ENCODE measurements at regions not wholly inside any gene's neighbourhood (a gene's known extent, or its start where the extent isn't known, plus 50 kb on each side); places are given as distances from the start of the nearest gene placed in this dataset.
"Not testable (repeated sequence)": the region's sequence is repeated elsewhere in the genome, so short reads cannot be mapped to it uniquely, and the experiment has no call there.

DNA sequence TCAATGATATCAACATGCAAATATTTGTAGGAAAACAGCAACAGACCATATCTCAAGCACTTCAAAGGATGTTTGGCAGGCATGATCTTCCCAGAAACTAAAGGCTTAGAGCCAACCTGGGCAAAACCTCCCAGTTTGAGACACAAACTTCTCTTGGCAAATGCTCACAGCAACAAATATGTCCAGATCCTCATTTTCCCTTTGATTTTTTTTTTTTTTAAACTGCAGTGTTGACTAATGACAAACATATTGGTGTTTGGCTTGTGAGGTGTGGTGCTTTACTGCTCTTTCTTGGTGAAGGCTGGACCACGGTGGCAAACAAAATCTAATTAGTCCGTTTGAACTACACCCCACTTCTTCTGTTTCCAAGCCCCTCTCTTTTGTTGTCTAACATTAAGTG is 87.2 kb downstream of the EBLN2 start:
- no peak overlapping the region for H3K4me3 ChIP-seq (ENCODE audit: control insufficient read depth, low read depth, low read length)
- TF ChIP-seq, protein P1, sequence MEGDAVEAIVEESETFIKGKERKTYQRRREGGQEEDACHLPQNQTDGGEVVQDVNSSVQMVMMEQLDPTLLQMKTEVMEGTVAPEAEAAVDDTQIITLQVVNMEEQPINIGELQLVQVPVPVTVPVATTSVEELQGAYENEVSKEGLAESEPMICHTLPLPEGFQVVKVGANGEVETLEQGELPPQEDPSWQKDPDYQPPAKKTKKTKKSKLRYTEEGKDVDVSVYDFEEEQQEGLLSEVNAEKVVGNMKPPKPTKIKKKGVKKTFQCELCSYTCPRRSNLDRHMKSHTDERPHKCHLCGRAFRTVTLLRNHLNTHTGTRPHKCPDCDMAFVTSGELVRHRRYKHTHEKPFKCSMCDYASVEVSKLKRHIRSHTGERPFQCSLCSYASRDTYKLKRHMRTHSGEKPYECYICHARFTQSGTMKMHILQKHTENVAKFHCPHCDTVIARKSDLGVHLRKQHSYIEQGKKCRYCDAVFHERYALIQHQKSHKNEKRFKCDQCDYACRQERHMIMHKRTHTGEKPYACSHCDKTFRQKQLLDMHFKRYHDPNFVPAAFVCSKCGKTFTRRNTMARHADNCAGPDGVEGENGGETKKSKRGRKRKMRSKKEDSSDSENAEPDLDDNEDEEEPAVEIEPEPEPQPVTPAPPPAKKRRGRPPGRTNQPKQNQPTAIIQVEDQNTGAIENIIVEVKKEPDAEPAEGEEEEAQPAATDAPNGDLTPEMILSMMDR (IDR thresholded peaks at IDR 0.05; ENCODE audit: control insufficient read depth, insufficient read depth, low read depth, low read length, missing control alignments), result no peak
- no peak for DNase-seq (ENCODE audit: low read depth)

DNA sequence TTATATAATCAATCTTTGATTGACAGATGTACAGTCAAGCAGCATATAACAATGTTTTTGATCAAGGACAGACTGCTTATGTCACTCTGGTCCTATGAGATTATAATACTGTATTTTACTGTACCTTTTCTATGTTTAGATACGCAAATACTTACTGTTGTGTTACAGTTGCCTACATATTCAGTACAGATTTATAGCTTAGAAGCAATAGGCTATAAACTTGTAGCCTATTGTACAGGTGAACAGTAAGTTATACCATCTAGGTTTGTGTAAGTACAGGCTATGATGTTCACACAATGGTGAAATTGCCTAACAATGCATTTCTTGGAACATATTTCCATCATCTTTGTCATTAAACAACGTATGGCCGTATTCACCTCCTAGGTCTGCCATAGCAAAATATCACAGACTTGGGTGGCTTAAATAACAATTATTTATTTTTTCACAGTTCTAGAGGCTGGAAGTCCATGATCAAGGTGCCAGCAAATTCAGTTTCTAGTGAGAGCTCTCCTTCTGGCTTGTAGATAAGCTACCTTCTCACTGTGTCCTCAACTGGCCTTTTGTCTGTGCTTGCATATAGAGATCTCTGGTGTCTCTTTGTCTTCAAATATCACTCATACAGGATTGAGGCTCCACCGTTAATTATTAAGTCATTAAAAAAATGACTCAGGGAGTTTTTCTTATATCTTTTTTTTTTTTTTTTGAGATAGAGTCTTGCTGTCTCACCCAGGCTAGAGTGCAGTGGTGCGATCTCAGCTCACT is 89.1 kb downstream of the EBLN2 start:
- DNase-seq (ENCODE audit: low read depth), result no peak
- TF ChIP-seq, protein P1 (IDR thresholded peaks at IDR 0.05; ENCODE audit: control insufficient read depth, insufficient read depth, low read depth, low read length, missing control alignments), result no peak
- no peak overlapping the region for H3K4me3 ChIP-seq (ENCODE audit: control insufficient read depth, low read depth, low read length)

DNA sequence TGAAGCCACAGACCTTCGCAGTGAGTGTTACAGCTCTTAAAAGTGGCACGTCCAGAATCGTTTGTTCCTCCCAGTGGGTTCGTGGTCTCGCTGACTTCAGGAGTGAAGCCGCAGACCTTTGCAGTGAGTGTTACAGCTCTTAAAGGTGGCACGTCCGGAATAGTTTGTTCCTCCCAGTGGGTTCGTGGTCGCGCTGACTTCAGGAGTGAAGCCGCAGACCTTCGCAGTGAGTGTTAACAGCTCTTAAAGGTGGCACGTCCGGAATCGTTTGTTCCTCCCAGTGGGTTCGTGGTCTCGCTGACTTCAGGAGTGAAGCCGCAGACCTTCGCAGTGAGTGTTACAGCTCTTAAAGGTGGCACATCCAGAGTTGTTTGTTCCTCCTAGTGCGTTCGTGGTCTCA is 91.1 kb downstream of the EBLN2 start:
- H3K4me3 ChIP-seq (ENCODE audit: control insufficient read depth, low read depth, low read length); DNase-seq (ENCODE audit: low read depth): not testable (repeated sequence)

DNA sequence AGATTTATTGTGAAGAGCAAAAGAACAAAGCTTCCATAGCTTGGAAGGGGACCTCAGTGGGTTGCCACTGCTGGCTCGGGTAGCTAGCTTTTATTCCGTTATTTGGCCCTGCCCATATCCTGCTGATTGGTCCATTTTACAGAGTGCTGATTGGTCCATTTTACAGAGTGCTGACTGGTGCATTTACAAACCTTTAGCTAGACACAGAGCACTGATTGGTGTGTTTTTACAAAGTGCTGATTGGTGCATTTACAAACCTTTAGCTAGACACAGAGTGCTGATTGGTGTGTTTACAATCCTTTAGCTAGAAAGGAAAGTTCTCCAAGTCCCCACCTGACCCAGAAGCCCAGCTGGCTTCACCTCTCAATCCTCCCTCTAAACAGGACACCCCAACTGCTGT is 91.6 kb downstream of the EBLN2 start:
- not testable (repeated sequence) for DNase-seq (ENCODE audit: low read depth)

DNA sequence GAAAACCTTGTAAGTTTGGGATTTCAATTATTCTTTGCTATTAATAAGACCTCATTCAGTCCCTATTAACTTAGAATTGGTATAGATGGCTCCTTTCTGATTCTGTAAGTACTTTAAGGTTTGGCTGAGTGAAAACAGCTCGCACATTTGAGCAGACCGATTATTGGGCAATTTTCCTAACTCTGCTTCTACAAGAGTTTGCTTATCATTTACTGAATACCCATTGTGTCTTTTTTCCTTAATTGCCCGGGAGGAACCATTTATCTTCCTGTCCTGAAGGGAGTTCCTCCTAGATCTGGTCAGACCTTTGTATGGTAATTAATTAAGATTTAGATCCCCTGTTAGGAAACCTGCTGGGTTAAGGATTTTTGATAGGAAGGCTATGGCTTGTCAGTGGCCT is 92.8 kb downstream of the EBLN2 start:
- H3K4me3 ChIP-seq (ENCODE audit: control insufficient read depth, low read depth, low read length); DNase-seq (ENCODE audit: low read depth): not testable (repeated sequence)

More for the DNA sequence above, 91.6 kb downstream of the EBLN2 start:
- not testable (repeated sequence) for H3K4me3 ChIP-seq (ENCODE audit: control insufficient read depth, low read depth, low read length)

DNA sequence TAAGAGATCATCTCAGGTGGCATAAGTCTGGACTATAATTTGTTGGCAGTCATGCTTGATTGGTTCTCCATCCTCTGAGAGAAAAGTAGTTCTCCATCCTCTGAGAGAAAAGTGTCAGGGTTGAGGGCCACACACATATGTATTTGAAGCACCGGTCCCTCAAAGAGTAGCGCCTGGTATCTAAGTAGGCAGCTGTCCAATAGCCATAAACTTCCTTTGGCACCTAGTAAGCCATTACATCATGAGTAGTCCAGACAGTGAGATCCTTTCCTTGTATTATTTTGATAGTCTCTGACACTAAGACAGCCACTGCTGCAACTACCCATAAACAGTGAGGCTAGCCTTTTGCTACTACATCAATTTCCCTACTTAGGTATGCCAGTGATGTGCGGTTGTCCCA is 94.0 kb downstream of the EBLN2 start:
- not testable (repeated sequence) for H3K4me3 ChIP-seq (ENCODE audit: control insufficient read depth, low read depth, low read length); DNase-seq (ENCODE audit: low read depth)

DNA sequence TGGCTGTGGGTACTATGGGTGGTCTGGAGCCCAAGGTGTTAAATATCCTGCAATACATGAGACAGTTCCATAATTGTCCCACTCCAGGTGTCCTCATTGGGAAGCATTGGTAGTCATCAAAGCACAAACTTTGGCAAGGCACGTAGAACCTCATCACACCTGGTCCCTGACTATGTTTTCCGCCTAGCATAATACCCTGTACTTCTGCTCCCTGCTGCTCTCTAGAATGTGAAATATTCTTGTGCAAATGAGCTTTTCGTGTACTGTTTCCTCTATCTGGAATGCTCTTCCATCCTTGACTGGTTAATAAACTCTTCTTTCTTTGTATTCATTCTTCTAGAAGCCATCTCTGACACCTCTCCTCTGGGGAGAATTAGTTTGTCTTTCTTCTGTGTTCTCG is 103.2 kb downstream of the EBLN2 start:
- no peak overlapping the region for H3K4me3 ChIP-seq (ENCODE audit: control insufficient read depth, low read depth, low read length)
- DNase-seq (ENCODE audit: low read depth), result no peak
- TF ChIP-seq, protein P1 (IDR thresholded peaks at IDR 0.05; ENCODE audit: control insufficient read depth, insufficient read depth, low read depth, low read length, missing control alignments), result no peak

DNA sequence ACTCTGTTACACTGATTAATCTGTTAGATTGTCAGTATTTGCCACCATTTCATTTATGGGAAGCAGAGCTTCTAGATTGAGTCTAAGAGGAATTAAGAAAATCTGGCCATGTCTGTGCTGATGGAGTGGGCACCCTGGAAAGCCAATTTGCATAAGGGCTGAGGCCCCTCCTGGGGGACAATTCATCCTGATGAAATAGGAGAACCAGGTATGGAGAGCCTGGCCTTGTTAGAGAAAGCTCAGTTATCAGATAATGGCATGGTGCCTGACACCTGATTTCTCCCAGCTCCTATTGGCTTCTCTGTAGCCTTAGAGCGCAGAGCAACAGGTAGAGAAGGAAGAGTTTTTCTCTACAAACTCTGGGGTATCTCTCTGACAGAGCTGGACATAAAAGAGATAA is 114.2 kb downstream of the EBLN2 start:
- no peak overlapping the region for H3K4me3 ChIP-seq (ENCODE audit: control insufficient read depth, low read depth, low read length)
- DNase-seq (ENCODE audit: low read depth), result no peak
- TF ChIP-seq, protein P1 (IDR thresholded peaks at IDR 0.05; ENCODE audit: control insufficient read depth, insufficient read depth, low read depth, low read length, missing control alignments), result no peak

DNA sequence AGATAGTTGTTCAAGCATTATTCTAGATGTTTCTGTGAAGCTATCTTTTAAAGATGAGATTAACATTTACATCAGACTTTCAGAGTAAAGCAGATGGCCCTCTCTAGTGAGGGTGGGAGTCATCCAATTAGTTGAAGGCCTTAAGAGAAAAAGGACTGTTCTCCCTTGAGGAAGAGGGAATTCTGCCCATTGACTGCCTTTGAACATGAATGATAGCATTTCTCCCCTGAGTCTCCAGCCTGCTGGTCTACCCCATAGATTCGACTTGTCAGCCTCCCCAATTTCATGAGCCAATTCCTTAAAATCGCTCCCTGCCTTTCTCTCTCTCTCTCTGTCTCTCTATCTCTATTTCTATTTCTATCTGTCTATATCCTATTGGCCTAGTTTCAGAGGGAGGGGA is 115.5 kb downstream of the EBLN2 start:
- TF ChIP-seq, protein P1 (IDR thresholded peaks at IDR 0.05; ENCODE audit: control insufficient read depth, insufficient read depth, low read depth, low read length, missing control alignments), result no peak
- H3K4me3 ChIP-seq (ENCODE audit: control insufficient read depth, low read depth, low read length), result no peak overlapping the region
- no peak for DNase-seq (ENCODE audit: low read depth)

All from AG09309 (cell line).